Prostate gland (tissue), 2 donors: ENCODE measurements at regions not wholly inside any gene's neighbourhood (a gene's known extent, or its start where the extent isn't known, plus 50 kb on each side); places are given as distances from the start of the nearest gene placed in this dataset.

Source experiments
- CTCF ChIP-seq, 4 experiments: fragments of 200-600 bp in 2 of 4; fragments of 450-650 bp in 2 of 4; sonication (generic) in 2 of 4; IDR thresholded peaks; 1 replicate in 3 of 4; 2 replicates in 1 of 4; pipeline ENCODE4 v1.5.1; 2016 to 2019; ENCODE audit warnings: antibody characterized with exemption in 4 of 4, mild to moderate bottlenecking in 2 of 4, moderate library complexity in 2 of 4
- POLR2A ChIP-seq: fragments of 450-650 bp; IDR thresholded peaks from one replicate; pipeline ENCODE4 v1.6.1; 2016; ENCODE audit warnings: antibody characterized with exemption, mild to moderate bottlenecking

- TF ChIP-seq POLR2A (no peak), CTCF (IDR thresholded peaks at IDR 0.05) (no peak)
Measured at GRCh38 chr6:119584088-119584487, 234.5 kb upstream of the MAN1A1 start.
